Mesendoderm (in vitro differentiated cells): ENCODE measurements at regions not wholly inside any gene's neighbourhood (a gene's known extent, or its start where the extent isn't known, plus 50 kb on each side); places are given as distances from the start of the nearest gene placed in this dataset.

ENCODE experiments used
- DNase-seq: peaks from one replicate; pipeline ENCODE4 v3.0.0; 2013
- H2AK5ac ChIP-seq: 2 replicates; pipeline ENCODE4 v1.6.1; 2013; ENCODE audit warnings: low read length, inconsistent platforms
- H2BK120ac ChIP-seq: 2 replicates; pipeline ENCODE4 v1.6.1; 2013; ENCODE audit warnings: low read depth, mild to moderate bottlenecking, low read length, moderate library complexity, mixed read lengths
- H2BK15ac ChIP-seq: replicated peaks from 2 replicates; pipeline ENCODE4 v1.6.1; 2013; ENCODE audit warnings: low read depth, mild to moderate bottlenecking, moderate library complexity
- H2BK5ac ChIP-seq: 2 replicates; pipeline ENCODE4 v1.6.1; 2013; ENCODE audit warnings: low read length, inconsistent platforms
- H3K18ac ChIP-seq: 2 replicates; pipeline ENCODE4 v1.6.1; 2013; ENCODE audit warnings: mild to moderate bottlenecking, low read length, mixed read lengths
- H3K23ac ChIP-seq: one replicate; pipeline ENCODE4 v1.6.1; 2013; ENCODE audit warnings: low read length
- H3K27ac ChIP-seq: 2 replicates; pipeline ENCODE4 v1.5.1; 2013; ENCODE audit warnings: low read depth, mild to moderate bottlenecking, inconsistent platforms, low read length, moderate library complexity
- H3K27me3 ChIP-seq: 2 replicates; pipeline ENCODE4 v1.6.1; 2013; ENCODE audit warnings: low read length, control low read depth, mild to moderate bottlenecking, inconsistent platforms; ENCODE audit not compliant: insufficient read depth, poor library complexity
- H3K36me3 ChIP-seq: 2 replicates; pipeline ENCODE4 v1.6.1; 2013; ENCODE audit warnings: low read length, inconsistent platforms; ENCODE audit not compliant: control insufficient read depth, insufficient read depth
- H3K4ac ChIP-seq: one replicate; pipeline ENCODE4 v1.6.1; 2013; ENCODE audit warnings: low read depth, mild to moderate bottlenecking, low read length, moderate library complexity
- H3K4me1 ChIP-seq: 2 replicates; pipeline ENCODE4 v1.6.1; 2013; ENCODE audit warnings: low read depth, low read length, inconsistent platforms; ENCODE audit not compliant: control insufficient read depth
- H3K4me2 ChIP-seq: 2 replicates; pipeline ENCODE4 v1.6.1; 2013; ENCODE audit warnings: low read length
- H3K4me3 ChIP-seq: 2 replicates; pipeline ENCODE4 v1.5.1; 2013; ENCODE audit warnings: mild to moderate bottlenecking, low read length
- H3K56ac ChIP-seq: one replicate; pipeline ENCODE4 v1.6.1; 2013; ENCODE audit warnings: low read length
- H3K79me1 ChIP-seq: 2 replicates; pipeline ENCODE4 v1.6.1; 2013; ENCODE audit warnings: low read length, inconsistent platforms
- H3K79me2 ChIP-seq: 2 replicates; pipeline ENCODE4 v1.6.1; 2013; ENCODE audit warnings: mild to moderate bottlenecking, low read length; ENCODE audit not compliant: control insufficient read depth, insufficient read depth
- H3K9ac ChIP-seq: 2 replicates; pipeline ENCODE4 v1.6.1; 2013; ENCODE audit warnings: low read length, inconsistent platforms
- H4K5ac ChIP-seq: one replicate; pipeline ENCODE4 v1.6.1; 2013; ENCODE audit warnings: low read length
- H4K8ac ChIP-seq: one replicate; pipeline ENCODE4 v1.6.1; 2013; ENCODE audit warnings: low read depth, mild to moderate bottlenecking, control low read depth, low read length, moderate library complexity
- WGBS: extraction: QIAGEN DNeasy Blood & Tissue Kit; methylation state at CpG from one replicate; pipeline ENCODE4 v1.1.7; 2013; ENCODE audit warnings: low lambda C conversion rate, missing lambda C conversion rate; ENCODE audit not compliant: insufficient coverage; ENCODE audit errors: extremely low coverage; 5-methylcytosine and 5-hydroxymethylcytosine counted together

GRCh38 chr5:170440771-170441392 is 51.7 kb upstream of the KCNMB1 start:
- H3K18ac ChIP-seq, result no peak overlapping the region
- H3K4me1 ChIP-seq, result peaks cover 3% of the 10 kb centered on the region
- no peak overlapping the region for H3K4me2 ChIP-seq
- no peak overlapping the region for H3K4me3 ChIP-seq
- no peak overlapping the region for H3K56ac ChIP-seq
- no peak overlapping the region for H3K23ac ChIP-seq
- no peaks in the 10 kb centered on the region for H3K79me1 ChIP-seq
- H2BK15ac ChIP-seq, result no peak overlapping the region
- no peaks in the 10 kb centered on the region for H3K36me3 ChIP-seq
- H3K9ac ChIP-seq, result no peak overlapping the region
- WGBS, result no CpG with 5 or more reads among the region's 9 CpGs
- no peak overlapping the region for H2AK5ac ChIP-seq
- H3K27me3 ChIP-seq, result no peaks in the 10 kb centered on the region
- no peak overlapping the region for H4K8ac ChIP-seq
- H2BK5ac ChIP-seq, result no peak overlapping the region
- H3K79me2 ChIP-seq, result no peaks in the 10 kb centered on the region
- no peak overlapping the region for H4K5ac ChIP-seq
- no peak overlapping the region for H3K27ac ChIP-seq
- DNase-seq, result no peak
- no peak overlapping the region for H2BK120ac ChIP-seq
- no peak overlapping the region for H3K4ac ChIP-seq

GRCh38 chr5:170439944-170440269 is 50.7 kb upstream of the KCNMB1 start:
- Histone ChIP-seq H3K79me1 (no peaks in the 10 kb centered on the region), H2BK120ac (no peak overlapping the region), H2AK5ac (no peak overlapping the region), H4K8ac (no peak overlapping the region), H3K4me3 (no peak overlapping the region), H3K4me1 (peaks cover 3% of the 10 kb centered on the region), H3K4me2 (no peak overlapping the region), H3K79me2 (no peaks in the 10 kb centered on the region), H3K56ac (no peak overlapping the region), H4K5ac (no peak overlapping the region), H3K9ac (no peak overlapping the region), H3K4ac (no peak overlapping the region), H3K18ac (no peak overlapping the region), H2BK5ac (no peak overlapping the region), H3K27ac (no peak overlapping the region), H3K23ac (no peak overlapping the region), H3K27me3 (no peaks in the 10 kb centered on the region), H3K36me3 (no peaks in the 10 kb centered on the region), H2BK15ac (no peak overlapping the region)
- DNase-seq, result no peak
- WGBS, result no CpG with 5 or more reads among the region's 8 CpGs

GRCh38 chr5:170439223-170439943 is 50.2 kb upstream of the KCNMB1 start:
- H3K9ac ChIP-seq, result no peak overlapping the region

More at GRCh38 chr5:170439223-170439943, 50.2 kb upstream of the KCNMB1 start:
- Histone ChIP-seq H4K8ac (no peak overlapping the region), H3K4me1 (peaks cover 3% of the 10 kb centered on the region), H2BK15ac (no peak overlapping the region), H3K27me3 (no peaks in the 10 kb centered on the region), H3K79me2 (no peaks in the 10 kb centered on the region), H3K23ac (no peak overlapping the region), H3K56ac (no peak overlapping the region), H2BK120ac (no peak overlapping the region), H3K4me2 (no peak overlapping the region), H3K18ac (no peak overlapping the region), H3K4ac (no peak overlapping the region), H3K36me3 (no peaks in the 10 kb centered on the region), H2BK5ac (no peak overlapping the region), H3K79me1 (no peaks in the 10 kb centered on the region), H2AK5ac (no peak overlapping the region), H3K27ac (no peak overlapping the region), H3K4me3 (no peak overlapping the region), H4K5ac (no peak overlapping the region)
- no CpG with 5 or more reads among the region's 15 CpGs for WGBS
- no peak for DNase-seq
